Esophagus squamous epithelium (tissue), 4 donors: ENCODE measurements at regions not wholly inside any gene's neighbourhood (a gene's known extent, or its start where the extent isn't known, plus 50 kb on each side); places are given as distances from the start of the nearest gene placed in this dataset.

ENCODE experiments used
- CTCF ChIP-seq, 6 experiments: fragments of 450-650 bp in 4 of 6; fragments of 200-600 bp in 2 of 6; sonication (generic) in 2 of 6; IDR thresholded peaks; one replicate each; pipeline ENCODE4 v1.5.1; 2016 to 2019; ENCODE audit warnings: antibody characterized with exemption in 6 of 6, mild to moderate bottlenecking in 4 of 6, moderate library complexity in 4 of 6
- POLR2A ChIP-seq, 4 donors: fragments of 450-650 bp; IDR thresholded peaks; one replicate each; pipeline ENCODE4 v1.6.1; 2017; ENCODE audit warnings: antibody characterized with exemption in 4 of 4, mild to moderate bottlenecking in 4 of 4, moderate library complexity in 3 of 4

GRCh38 chr18:22106536-22107292 is 62.7 kb upstream of the GATA6 start:
- TF ChIP-seq CTCF (IDR thresholded peaks at IDR 0.05): no peak
- TF ChIP-seq POLR2A (IDR thresholded peaks at IDR 0.05): no peak
